HepG2 (cell line): ENCODE measurements at regions not wholly inside any gene's neighbourhood (a gene's known extent, or its start where the extent isn't known, plus 50 kb on each side); places are given as distances from the start of the nearest gene placed in this dataset.

Experiments
- CBX5 ChIP-seq: sonication (generic); formaldehyde crosslinking; IDR thresholded peaks from 2 replicates; pipeline ENCODE4 v1.4.0; 2020; ENCODE audit warnings: missing genetic modification reagents, borderline replicate concordance
- HNRNPLL ChIP-seq: fragments of 200-400 bp; formaldehyde crosslinking; IDR thresholded peaks from 2 replicates; pipeline ENCODE4 v1.6.1; 2017; ENCODE audit warnings: mild to moderate bottlenecking, low read depth, low read length; ENCODE audit not compliant: poor library complexity, severe bottlenecking
- MAFF ChIP-seq: IDR thresholded peaks from 2 replicates; pipeline ENCODE4 v1.6.1; 2011; ENCODE audit warnings: low read depth, low read length, improper control_type of control experiment
- NR3C1 ChIP-seq: sonication (generic); formaldehyde crosslinking; IDR thresholded peaks from 2 replicates; pipeline ENCODE4 v1.4.0; 2020; ENCODE audit warnings: missing genetic modification reagents
- POLR2A ChIP-seq, 2 experiments: IDR thresholded peaks; 2 replicates each; pipeline ENCODE4 v1.6.1; 2011; ENCODE audit warnings: low read depth in 2 of 2, low read length in 2 of 2, mild to moderate bottlenecking in 1 of 2, moderate library complexity in 1 of 2; ENCODE audit not compliant: insufficient read depth in 1 of 2
- RAD21 ChIP-seq: fragments of 450-650 bp; formaldehyde crosslinking; IDR thresholded peaks from 2 replicates; pipeline ENCODE4 v1.5.0; 2020; ENCODE audit warnings: mild to moderate bottlenecking
- REST ChIP-seq, 2 experiments: IDR thresholded peaks; 2 replicates each; pipeline ENCODE4 v1.6.1; 2011 to 2012; ENCODE audit warnings: low read length in 2 of 2, borderline replicate concordance in 1 of 2, low read depth in 1 of 2, mild to moderate bottlenecking in 1 of 2, moderate library complexity in 1 of 2
- SP1 ChIP-seq, 2 experiments: fragments of 450-650 bp in 1 of 2; sonication (generic) in 1 of 2; formaldehyde crosslinking in 1 of 2; IDR thresholded peaks; 2 replicates each; pipeline versions ENCODE4 v1.4.0 to v1.6.1; 2016 to 2020; ENCODE audit warnings: missing genetic modification reagents in 1 of 2
- ZBTB7A ChIP-seq: sonication (generic); formaldehyde crosslinking; IDR thresholded peaks from 2 replicates; pipeline ENCODE4 v1.8.0; 2022; ENCODE audit warnings: mild to moderate bottlenecking, missing genetic modification reagents
- ZNF512 ChIP-seq: sonication (generic); formaldehyde crosslinking; IDR thresholded peaks from 2 replicates; pipeline ENCODE4 v1.4.0; 2020; ENCODE audit warnings: mild to moderate bottlenecking, missing genetic modification reagents
- ZNF710 ChIP-seq: sonication (generic); formaldehyde crosslinking; IDR thresholded peaks from 2 replicates; pipeline ENCODE4 v1.5.0; 2020; ENCODE audit warnings: mild to moderate bottlenecking, missing genetic modification reagents, borderline replicate concordance
- ZNF780A ChIP-seq: sonication (generic); formaldehyde crosslinking; IDR thresholded peaks from 2 replicates; pipeline ENCODE4 v1.8.0; 2022; ENCODE audit warnings: mild to moderate bottlenecking, missing genetic modification reagents, moderate library complexity

GRCh38 chr14:71354801-71355200, 447.5 kb downstream of the PCNX1 start:
- TF ChIP-seq ZNF512 (no peak), REST (IDR thresholded peaks at IDR 0.05; ENCODE audit: borderline replicate concordance in 1 of 2, low read depth in 1 of 2, low read length in 2 of 2) (no peak), SP1 (IDR thresholded peaks at IDR 0.05) (no peak), SP1 (CRISPR knock-in tag; IDR thresholded peaks at IDR 0.05) (no peak), CBX5 (CRISPR knock-in tag) (no peak), POLR2A (IDR thresholded peaks at IDR 0.05; ENCODE audit: insufficient read depth in 1 of 2, low read depth in 2 of 2, low read length in 2 of 2) (no peak), ZNF780A (CRISPR knock-in tag) (no peak), NR3C1 (no peak), HNRNPLL (no peak), ZNF710 (no peak), ZBTB7A (CRISPR knock-in tag) (no peak), MAFF (no peak), RAD21 (no peak)
